Keratinocyte (primary cell): ENCODE measurements at regions not wholly inside any gene's neighbourhood (a gene's known extent, or its start where the extent isn't known, plus 50 kb on each side); places are given as distances from the start of the nearest gene placed in this dataset.

Source experiments
- DNase-seq: peaks from one replicate; pipeline ENCODE4 v3.0.0-alpha.2; 2011; ENCODE audit warnings: low read depth, missing footprints, low spot score
- FAIRE-seq: peaks from 2 replicates; lab custom pipeline; 2011; peaks lifted over from hg19 to GRCh38; lab: Jason Lieb, UNC
- H2AFZ ChIP-seq: 2 replicates; pipeline ENCODE4 v1.6.0; 2012; ENCODE audit warnings: low read length, control low read depth, inconsistent platforms; ENCODE audit not compliant: control insufficient read depth
- H3K27ac ChIP-seq: 2 replicates; pipeline ENCODE4 v1.5.1; 2011; ENCODE audit warnings: low read length; ENCODE audit not compliant: control insufficient read depth, insufficient read depth
- H3K27me3 ChIP-seq: 3 replicates; pipeline ENCODE4 v1.6.0; 2011; ENCODE audit warnings: low read length; ENCODE audit not compliant: control insufficient read depth, insufficient read depth; ENCODE audit errors: extremely low read depth
- H3K36me3 ChIP-seq, 2 experiments: 2 replicates in 1 of 2; 3 replicates in 1 of 2; pipeline ENCODE4 v1.5.1; 2011; ENCODE audit warnings: low read length in 2 of 2, mild to moderate bottlenecking in 1 of 2; ENCODE audit not compliant: control insufficient read depth in 2 of 2, insufficient read depth in 2 of 2; ENCODE audit errors: extremely low read depth in 1 of 2
- H3K4me1 ChIP-seq: 3 replicates; pipeline ENCODE4 v1.5.1; 2011; ENCODE audit warnings: low read length; ENCODE audit not compliant: control insufficient read depth, insufficient read depth; ENCODE audit errors: extremely low read depth
- H3K4me2 ChIP-seq: 3 replicates; pipeline ENCODE4 v1.6.0; 2011; ENCODE audit warnings: low read depth, low read length; ENCODE audit not compliant: control insufficient read depth, insufficient read depth; ENCODE audit errors: extremely low read depth
- H3K4me3 ChIP-seq, 3 experiments: fragments of 200-600 bp in 1 of 3; sonication (generic) in 1 of 3; 2 replicates in 2 of 3; 3 replicates in 1 of 3; pipeline ENCODE4 v1.5.1; 2011 to 2016; ENCODE audit warnings: low read length in 3 of 3, mild to moderate bottlenecking in 3 of 3, control low read depth in 2 of 3, inconsistent platforms in 1 of 3, low read depth in 1 of 3, mixed read lengths in 1 of 3, mixed run types in 1 of 3, moderate library complexity in 1 of 3; ENCODE audit not compliant: control insufficient read depth in 2 of 3, insufficient read depth in 2 of 3; ENCODE audit errors: extremely low read depth in 1 of 3
- H3K79me2 ChIP-seq: 2 replicates; pipeline ENCODE4 v1.6.0; 2012; ENCODE audit warnings: low read length; ENCODE audit not compliant: control insufficient read depth, insufficient read depth
- H3K9ac ChIP-seq: 3 replicates; pipeline ENCODE4 v1.6.0; 2011; ENCODE audit warnings: low read length; ENCODE audit not compliant: control insufficient read depth, insufficient read depth; ENCODE audit errors: extremely low read depth
- H3K9me1 ChIP-seq: 3 replicates; pipeline ENCODE4 v1.6.0; 2011; ENCODE audit warnings: low read length; ENCODE audit not compliant: control insufficient read depth, insufficient read depth; ENCODE audit errors: extremely low read depth
- H3K9me3 ChIP-seq: 2 replicates; pipeline ENCODE4 v1.5.1; 2012; ENCODE audit warnings: low read depth, low read length; ENCODE audit not compliant: control insufficient read depth
- H4K20me1 ChIP-seq: 3 replicates; pipeline ENCODE4 v1.6.0; 2011; ENCODE audit warnings: low read length; ENCODE audit not compliant: control insufficient read depth, insufficient read depth; ENCODE audit errors: extremely low read depth
- EZH2 ChIP-seq: IDR thresholded peaks from one replicate; pipeline ENCODE4 v1.6.1; 2012; ENCODE audit warnings: inconsistent platforms, mild to moderate bottlenecking, low read length, moderate library complexity
- dilution Hi-C: fragments of 300-500 bp; cut with MboI; formaldehyde crosslinking; loops from one replicate; pipeline ENCODE4 v1.7.0; 2020; ENCODE audit warnings: low sequenced_read_pairs; ENCODE audit not compliant: extremely low pct_ligation_motif_present
- TF ChIP-seq, protein P1 (sequence below), 3 experiments: IDR thresholded peaks in 1 of 3; conservative IDR thresholded peaks in 1 of 3; optimal IDR thresholded peaks in 1 of 3; 2 replicates in 2 of 3; 3 replicates in 1 of 3; pipeline versions ENCODE3 to v1.5.1; 2011; ENCODE audit warnings: low read length in 3 of 3, mild to moderate bottlenecking in 3 of 3, moderate library complexity in 2 of 3, control low read depth in 1 of 3, inconsistent platforms in 1 of 3; ENCODE audit not compliant: insufficient read depth in 2 of 3; ENCODE audit errors: extremely low read depth in 1 of 3

DNA sequence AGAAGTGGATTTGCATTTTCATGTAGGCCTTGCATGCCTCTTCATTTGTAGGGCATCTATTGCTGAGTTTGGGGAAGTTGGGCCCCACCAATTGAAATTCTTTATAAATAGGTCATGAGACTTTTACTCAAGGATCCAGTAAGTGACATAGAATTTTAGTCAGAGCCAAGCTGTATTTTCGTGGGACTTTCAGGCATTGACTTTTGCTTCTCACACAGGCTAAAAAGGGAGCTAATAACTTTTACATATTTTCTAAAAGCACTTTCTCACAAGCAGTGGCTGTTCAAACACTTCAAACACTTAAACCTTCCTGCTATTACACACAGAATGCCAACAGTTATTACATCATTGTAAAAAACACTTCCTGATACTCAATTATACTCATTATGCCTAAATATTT lies 260.5 kb downstream of the MSRB3 start:
- H3K4me3 ChIP-seq, result no peak overlapping the region
- H3K4me2 ChIP-seq, result no peak overlapping the region
- H3K79me2 ChIP-seq, result no peaks in the 10 kb centered on the region
- dilution Hi-C loops, result no loop called here
- H3K27ac ChIP-seq, result no peak overlapping the region
- no peak for DNase-seq
- no peak overlapping the region for H3K9ac ChIP-seq
- H4K20me1 ChIP-seq, result no peaks in the 10 kb centered on the region
- no peaks in the 10 kb centered on the region for H3K36me3 ChIP-seq
- H3K4me1 ChIP-seq, result peaks cover 34% of the 10 kb centered on the region
- no peak for FAIRE-seq
- peaks cover 2% of the 10 kb centered on the region for H3K9me3 ChIP-seq
- TF ChIP-seq EZH2, result no peak
- TF ChIP-seq, protein P1, sequence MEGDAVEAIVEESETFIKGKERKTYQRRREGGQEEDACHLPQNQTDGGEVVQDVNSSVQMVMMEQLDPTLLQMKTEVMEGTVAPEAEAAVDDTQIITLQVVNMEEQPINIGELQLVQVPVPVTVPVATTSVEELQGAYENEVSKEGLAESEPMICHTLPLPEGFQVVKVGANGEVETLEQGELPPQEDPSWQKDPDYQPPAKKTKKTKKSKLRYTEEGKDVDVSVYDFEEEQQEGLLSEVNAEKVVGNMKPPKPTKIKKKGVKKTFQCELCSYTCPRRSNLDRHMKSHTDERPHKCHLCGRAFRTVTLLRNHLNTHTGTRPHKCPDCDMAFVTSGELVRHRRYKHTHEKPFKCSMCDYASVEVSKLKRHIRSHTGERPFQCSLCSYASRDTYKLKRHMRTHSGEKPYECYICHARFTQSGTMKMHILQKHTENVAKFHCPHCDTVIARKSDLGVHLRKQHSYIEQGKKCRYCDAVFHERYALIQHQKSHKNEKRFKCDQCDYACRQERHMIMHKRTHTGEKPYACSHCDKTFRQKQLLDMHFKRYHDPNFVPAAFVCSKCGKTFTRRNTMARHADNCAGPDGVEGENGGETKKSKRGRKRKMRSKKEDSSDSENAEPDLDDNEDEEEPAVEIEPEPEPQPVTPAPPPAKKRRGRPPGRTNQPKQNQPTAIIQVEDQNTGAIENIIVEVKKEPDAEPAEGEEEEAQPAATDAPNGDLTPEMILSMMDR (optimal IDR thresholded peaks at IDR 0.05 in 1 of 3, IDR thresholded peaks at IDR 0.05 in 1 of 3, conservative IDR thresholded peaks at IDR 0.05 in 1 of 3; ENCODE audit: extremely low read depth in 1 of 3, insufficient read depth in 2 of 3, low read length in 3 of 3), result no peak
- H2AFZ ChIP-seq, result no peak overlapping the region
- no peaks in the 10 kb centered on the region for H3K27me3 ChIP-seq
- H3K9me1 ChIP-seq, result no peaks in the 10 kb centered on the region

DNA sequence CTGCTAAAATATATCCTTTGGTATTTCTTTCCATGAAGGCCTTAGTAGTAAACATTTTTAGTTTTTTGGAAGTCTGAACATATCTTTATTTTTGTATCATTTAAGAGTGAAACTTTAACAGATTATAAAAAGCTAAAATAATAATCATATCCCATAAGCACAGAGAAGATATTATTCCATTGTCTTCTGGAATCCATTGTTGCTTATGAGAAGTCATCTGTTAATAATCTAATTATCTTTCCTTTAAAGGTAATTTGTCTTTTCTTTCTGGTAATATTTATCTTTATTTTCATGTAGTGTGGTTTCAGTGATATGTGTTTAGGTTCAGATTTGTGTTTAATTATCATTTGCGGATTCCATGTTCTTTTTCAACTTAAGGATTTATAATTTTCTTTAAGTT lies 261.7 kb downstream of the MSRB3 start:
- DNase-seq (no peak), FAIRE-seq (no peak)
- H4K20me1 ChIP-seq, result no peaks in the 10 kb centered on the region
- no peaks in the 10 kb centered on the region for H3K27me3 ChIP-seq
- H3K4me3 ChIP-seq, result no peak overlapping the region
- H3K9me1 ChIP-seq, result no peaks in the 10 kb centered on the region
- H3K9me3 ChIP-seq, result peaks cover 2% of the 10 kb centered on the region
- TF ChIP-seq EZH2, result no peak
- TF ChIP-seq, protein P1 (optimal IDR thresholded peaks at IDR 0.05 in 1 of 3, IDR thresholded peaks at IDR 0.05 in 1 of 3, conservative IDR thresholded peaks at IDR 0.05 in 1 of 3; ENCODE audit: extremely low read depth in 1 of 3, insufficient read depth in 2 of 3, low read length in 3 of 3), result no peak
- peaks cover 33% of the 10 kb centered on the region for H3K4me1 ChIP-seq
- no peak overlapping the region for H2AFZ ChIP-seq
- H3K9ac ChIP-seq, result no peak overlapping the region
- H3K27ac ChIP-seq, result no peak overlapping the region
- dilution Hi-C loops, result no loop called here
- no peak overlapping the region for H3K4me2 ChIP-seq
- no peaks in the 10 kb centered on the region for H3K79me2 ChIP-seq
- H3K36me3 ChIP-seq, result no peaks in the 10 kb centered on the region
